ENCODE measurements at regions not wholly inside any gene's neighbourhood (a gene's known extent, or its start where the extent isn't known, plus 50 kb on each side); places are given as distances from the start of the nearest gene placed in this dataset.
"Not testable (repeated sequence)": the region's sequence is repeated elsewhere in the genome, so short reads cannot be mapped to it uniquely, and the experiment has no call there.

DNA sequence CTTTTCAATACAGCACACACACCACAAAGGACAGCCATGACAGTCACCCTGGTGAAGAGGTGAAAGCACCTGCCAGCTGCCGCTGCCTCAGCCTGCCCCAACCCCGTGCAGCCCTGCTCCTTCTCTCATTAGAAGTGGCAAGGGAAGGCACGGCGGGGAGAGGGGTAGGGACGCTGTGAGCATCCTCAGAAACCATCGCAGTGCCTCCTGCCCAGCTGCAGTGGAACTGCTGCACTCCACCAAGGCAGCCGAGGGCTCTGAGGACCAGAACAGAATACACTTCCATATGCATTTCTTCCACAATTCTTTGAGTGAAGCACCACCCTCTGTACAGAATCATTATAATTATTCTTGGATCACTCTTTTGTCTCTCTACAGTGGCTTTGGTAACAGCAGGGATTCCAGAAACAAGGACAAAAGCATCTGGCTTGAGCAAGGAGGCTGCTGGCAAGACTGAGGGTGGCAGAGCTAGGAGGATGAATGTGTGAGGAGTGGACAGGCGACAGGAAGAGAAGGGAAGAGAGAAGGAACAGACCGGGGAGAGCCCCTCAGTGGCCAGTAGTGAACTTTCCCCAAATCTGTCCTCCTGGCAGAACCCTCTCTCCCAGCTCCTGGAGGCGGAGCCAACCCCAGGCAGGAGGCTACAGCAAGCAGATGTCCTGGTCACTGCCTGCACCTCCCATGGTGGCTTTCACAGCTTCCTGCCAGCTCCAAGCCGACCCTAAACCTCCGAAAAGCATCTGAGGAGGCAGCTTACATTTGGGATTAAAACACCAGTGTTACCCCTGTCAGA lies 73.2 kb downstream of the MTNR1A start:
- DNase-seq, result no peak

DNA sequence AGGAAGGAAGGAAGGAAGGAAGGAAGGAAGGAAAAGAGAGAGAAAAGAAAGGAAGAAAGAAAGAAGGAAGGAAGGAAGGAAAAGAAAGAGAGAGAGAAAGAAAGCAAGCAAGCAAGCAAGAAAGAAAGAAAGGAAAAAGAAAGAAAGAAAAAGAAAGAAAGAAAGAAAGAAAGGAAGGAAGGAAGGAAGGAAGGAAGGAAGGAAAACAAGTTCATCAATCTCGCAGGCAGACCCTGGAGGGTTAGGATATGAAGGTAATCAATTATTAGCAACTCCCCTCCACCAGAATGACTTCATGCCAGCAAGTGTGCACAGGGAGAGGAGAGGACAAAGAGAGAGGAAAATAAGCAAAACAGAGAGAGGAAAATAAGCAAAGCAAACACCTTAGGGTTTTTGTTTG lies 80.2 kb downstream of the MTNR1A start:
- no peak for DNase-seq

DNA sequence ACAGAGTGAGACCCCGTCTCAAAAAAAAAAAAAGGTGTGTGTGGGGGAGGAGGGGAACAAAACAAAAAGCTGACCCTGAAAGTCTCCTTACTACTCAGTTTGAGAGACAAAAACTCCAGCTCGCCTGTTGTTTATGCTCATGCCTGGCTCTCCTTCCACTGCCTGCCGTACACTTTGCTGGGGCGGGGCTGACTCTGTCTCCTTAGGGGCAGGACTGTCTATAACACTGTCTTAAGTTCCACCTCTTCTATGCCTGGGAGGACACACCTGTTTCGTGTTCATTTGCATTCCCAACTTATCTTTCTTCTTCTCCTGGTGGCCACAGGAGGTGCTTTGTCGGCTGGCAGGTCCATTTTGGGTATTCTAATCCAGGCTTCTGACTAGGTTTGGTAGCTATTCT lies 81.4 kb downstream of the MTNR1A start:
- no peak for DNase-seq

DNA sequence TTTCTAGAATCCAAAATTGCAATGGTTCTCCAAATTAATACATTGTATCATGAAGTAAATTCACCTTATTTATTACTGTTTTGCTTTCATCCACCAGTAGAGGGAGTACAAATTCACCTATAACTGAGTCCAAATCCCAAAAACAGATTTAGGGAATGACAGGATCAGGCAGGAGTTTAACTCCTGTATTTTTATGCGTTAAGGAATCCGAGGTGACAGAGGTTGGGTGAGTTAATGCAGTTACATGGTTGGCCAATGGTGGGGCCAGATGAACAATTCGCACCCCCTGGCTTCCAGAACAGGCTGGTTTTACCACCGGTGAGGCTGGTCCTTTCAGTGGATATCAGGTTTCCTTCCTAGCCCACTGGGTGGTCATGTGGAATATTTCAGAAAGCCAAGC lies 82.4 kb downstream of the MTNR1A start:
- peak; percentile 51 for DNase-seq

DNA sequence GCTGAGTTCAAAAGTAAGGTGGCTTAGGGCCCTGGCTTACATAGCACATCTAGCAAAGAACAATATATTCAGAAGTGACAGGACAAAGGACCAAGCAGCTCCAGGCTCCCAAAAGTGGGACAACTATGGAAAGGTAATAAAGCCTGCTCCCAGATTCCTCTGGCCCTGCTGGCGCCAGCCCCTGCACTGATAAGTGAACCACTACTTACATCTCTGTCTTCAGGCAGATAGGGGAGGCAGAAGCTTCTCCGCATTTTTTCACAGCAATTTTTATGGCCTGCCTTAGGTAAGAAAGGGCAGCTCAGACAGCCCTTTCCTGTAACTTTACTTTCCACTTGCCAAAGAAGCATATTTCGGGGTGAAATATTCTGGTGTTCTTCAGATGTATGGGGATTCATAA lies 83.9 kb downstream of the MTNR1A start:
- no peak for DNase-seq

DNA sequence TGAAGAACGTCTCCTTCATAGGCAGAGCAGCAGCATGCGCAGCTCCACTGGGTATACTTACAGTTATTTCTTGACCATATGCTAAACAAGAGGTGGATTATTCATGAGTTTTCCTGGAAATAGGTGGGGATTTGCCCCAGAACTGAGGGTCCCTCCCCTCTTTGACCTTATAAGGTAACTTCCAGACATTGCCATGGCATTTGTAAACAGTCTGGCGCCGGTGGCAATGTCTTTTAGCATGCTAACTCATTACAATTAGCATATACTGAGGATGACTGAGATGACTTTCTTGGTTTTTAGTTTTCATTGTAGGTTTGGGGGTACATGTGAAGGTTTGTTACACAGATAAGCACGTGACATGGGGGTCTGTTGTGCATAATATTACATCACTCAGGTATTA lies 97.3 kb downstream of the MTNR1A start:
- no peak for DNase-seq

DNA sequence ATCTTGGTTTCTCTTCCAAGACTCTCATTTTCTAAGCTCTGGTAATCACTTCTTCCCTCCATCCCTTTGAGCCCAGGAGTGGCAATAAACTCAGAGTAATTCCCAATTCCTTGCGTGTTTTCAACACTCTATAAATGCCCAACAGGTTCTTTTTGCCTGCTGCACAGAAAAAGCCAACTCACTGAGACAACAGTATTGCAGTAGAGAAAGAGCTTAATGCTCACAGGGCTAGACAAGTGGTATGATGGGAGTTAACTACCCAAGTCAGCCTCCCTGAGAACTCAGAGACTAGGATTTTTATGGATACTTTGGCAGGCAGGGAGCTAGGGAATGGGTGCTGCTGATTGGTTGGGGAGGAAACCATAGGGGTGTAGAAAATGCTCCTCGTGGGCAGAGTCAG lies 103.4 kb downstream of the MTNR1A start:
- no peak for DNase-seq

DNA sequence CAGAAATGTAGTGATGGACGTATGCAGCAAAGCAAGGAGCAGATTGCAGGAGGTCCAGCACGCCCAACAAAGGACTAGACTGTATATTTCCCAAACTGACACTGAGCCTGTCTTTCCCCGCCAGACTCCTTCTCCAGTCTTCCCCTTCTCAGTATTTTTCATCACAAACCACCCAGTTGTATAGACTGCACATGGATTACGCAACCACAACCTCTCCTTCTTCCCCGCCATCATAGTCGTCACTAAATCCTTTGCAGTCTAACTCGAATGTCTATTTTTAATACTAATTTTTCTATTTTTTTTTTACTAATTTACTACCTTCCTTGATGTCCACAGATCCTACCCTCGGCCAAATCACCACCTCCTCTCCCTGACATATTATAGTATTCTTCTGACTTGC lies 105.4 kb downstream of the MTNR1A start:
- DNase-seq, result no peak

DNA sequence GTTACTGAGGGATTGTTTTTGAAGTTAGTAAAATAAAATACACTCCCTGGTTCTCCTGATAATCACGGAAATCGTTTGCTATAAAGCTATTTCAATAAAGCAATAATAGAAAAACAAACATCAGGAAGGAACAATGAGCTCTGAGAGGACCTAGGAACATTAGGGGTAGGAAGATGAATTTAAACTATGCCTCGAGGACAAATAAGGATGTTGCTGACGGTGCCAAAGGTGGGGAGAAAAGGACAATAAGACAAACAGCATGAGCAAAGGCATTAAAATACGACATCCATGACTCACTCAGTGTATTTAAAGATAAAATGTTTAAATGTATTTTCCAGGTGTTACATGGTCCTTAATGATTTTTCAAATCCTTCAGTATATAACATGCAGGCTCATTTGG lies 110.3 kb downstream of the MTNR1A start:
- no peak for DNase-seq

DNA sequence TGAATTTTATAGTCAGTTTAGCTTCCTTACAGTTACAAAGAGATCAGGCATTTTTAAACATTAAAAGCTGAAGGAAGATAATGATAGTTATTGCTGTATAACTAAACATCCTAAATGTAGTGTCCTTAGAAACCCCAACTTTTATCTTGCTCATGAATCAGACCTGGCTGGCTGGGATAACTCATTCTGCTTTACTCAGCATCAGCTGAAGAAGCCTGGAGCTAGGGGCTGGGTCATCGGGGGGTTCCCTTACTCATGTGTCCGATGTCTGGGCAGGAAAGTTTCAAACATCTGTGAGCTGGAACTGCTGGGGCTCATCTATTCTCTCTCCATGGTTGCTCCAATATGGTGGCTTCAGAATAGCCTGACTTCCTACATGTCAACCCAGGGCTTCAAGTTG lies 113.9 kb downstream of the MTNR1A start:
- DNase-seq, result no peak

DNA sequence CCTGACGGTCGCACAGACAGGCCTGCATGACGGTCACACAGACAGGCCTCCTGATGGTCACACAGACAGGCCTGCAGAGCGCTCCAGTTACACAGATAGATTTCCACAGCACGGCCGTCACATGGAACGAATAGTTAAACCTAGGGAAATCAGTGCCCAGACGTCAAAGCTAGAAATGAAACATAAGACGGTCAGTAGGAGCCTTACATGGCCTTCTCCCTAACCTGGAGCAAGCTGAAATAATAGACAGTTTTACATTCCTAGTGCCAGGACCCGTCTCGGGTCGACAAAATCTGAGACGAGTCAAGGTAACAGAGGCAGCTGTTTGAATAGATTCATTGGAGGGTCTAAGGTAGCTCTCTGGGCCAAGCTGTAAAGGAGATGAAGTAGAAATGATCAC lies 126.9 kb downstream of the MTNR1A start:
- DNase-seq, result peak; percentile 15

DNA sequence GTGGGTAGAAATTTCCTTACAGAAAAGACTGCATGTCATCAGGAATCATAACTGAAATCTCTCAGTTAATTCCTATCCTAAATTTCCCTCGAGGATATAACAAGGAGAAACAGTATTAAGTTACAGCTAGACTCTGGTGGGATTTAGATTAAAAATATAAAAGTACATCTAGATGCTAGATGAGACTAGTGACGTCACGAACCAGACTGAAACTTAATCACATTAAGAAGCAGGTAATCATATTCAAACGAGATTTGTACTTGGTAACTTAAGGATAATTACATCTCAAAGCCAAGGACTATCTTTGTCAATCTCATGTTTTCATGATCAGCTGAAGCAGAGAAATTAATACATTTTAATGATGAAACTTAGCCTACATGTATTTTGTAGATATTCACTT lies 130.6 kb downstream of the MTNR1A start:
- DNase-seq, result no peak

DNA sequence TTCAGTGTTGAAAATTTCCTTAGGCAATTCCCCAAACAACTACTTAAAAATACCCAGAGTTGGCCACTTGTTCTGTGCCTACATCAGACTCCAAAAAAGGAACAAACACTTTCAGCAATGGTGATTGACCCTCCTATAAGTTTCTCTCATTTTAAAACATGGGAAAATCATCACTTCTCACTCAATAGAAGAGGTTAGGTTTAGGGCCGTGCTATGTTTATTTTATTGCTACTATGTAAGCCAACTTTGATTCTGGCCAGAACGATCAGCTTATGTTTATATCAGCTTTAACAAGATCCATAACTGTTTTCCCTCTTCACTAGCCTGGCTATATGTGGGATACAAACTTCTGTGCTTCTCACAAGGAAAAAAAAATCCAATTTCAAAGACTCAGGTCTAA lies 133.1 kb downstream of the MTNR1A start:
- DNase-seq, result no peak

DNA sequence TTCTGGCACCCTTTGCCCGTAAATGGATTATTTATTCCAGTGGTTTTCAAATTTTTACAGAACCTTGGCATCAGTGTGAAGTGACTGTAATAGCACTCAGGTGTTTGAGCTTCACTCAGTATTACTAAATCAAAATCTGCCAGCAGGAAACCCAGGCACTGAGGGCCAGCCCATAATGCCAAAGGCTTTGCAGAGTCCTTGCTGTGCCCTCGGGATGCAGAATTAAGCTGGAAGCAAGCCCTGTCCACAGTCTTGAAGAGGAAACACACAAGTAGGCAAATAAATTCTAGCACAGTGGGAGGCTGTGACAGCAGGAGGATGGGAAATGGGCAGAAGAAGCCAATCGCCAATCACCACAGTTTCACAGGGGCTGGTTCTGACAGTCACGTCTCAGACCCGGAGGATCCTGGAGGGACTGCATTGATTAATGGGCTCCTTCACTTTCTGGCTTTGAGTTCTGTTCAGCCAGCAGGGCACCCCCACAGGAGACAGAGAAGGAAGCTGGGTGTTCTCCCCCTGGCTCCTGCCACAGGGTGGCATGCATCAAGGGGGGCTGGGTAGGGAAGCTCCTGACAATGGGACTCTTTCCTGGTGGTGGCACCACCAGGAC lies 138.8 kb downstream of the MTNR1A start:
- no peak for DNase-seq

DNA sequence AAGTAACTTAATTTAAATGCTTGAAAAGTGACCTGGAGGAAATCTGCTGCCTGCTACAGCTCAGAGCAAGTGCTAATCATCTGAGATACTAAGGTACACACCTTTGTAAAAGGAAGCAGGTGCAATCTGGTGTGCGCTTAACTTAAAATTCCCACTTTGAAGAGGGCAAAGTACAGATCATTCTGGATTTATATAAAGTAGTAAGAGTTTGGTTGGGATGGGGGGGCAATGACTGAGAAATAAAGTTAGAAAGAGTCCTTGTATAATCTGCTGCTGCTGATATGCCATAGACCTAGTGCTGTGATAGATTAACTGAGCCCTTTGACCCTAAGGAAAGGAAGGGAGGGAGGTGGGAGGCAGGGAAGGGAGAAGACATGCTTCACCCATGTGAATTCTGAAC lies 141.0 kb downstream of the MTNR1A start:
- no peak for DNase-seq

DNA sequence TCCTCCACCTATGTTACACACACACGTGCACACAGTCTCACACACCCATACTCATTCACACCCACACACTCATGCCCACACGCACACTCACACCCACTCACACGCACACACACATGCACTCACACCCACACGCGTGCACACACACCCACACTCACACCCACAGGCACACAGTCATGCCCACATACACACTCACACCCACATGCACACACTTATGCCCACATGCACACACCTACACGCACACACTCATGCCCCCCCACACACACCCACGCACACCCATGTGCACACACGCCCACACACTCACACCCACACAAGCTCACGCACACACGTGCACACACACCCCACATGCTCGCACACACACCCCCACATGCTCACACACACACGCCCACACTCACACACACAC lies 140.0 kb downstream of the F11 start:
- DNase-seq, result no peak

DNA sequence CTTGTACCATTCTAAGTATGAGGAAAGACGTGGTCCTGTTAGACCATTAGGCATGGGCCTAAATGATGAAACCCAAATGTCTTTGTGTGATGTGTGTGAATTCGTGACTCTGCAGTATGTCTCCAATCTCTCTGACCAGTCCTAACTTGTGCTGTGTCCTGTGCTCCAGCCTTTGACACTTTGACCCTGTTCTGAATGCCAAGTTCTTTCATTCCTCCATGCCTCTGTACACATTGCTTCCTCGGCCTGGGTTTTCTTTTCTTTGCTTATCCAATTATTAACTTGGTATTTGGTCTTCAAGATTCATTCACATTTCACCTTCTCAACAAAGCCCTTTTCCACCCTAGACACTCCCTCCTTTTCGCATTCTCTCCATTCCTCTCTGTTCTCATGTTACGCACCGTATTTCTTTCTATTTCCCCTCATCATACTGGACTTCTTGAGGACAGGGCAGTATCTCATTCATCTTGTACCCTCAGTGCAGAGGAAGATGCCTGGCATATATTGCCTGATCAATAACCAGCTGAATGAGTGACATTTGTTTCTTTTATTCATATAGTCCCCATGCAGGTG lies 138.7 kb downstream of the F11 start:
- DNase-seq, result no peak

DNA sequence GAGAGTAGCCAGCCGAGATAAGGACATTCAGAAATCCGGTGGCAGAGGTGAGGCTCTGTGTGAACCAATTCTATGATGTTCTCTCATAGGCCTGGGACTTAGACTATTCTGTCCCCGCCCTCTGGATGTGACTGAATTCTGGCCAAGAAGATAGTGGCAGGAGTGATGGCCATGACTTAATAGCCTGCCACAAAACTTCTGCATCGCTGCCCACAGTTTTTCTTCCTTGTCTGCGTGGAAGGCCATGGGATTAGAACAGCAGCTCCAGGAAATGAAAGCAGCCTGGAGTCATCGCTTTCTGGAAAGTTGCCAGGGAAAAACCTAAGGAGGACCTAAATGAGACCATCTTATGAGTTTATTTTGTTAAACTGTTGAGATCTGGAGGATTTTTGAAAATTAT lies 134.7 kb downstream of the F11 start:
- DNase-seq, result no peak

DNA sequence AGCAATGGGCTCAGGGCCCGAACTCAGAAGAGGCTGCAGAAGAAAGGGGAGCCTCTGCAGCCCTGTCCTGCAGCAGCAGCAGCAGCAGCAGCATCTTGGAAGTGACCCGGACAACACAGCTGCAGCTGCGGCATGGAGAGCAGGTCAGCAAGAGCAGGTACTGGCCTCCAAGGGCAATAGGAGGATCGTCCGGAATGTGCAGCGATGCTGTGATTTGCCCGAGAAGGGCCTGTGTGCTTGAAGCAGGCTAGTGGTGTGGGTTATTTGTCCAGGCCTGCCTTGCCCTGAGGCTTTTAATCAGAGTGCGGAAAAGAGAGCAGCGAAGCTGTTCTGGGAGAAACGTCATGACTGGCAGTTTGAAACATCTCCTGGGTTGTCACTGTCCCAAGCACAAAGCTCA lies 126.0 kb downstream of the F11 start:
- no peak for DNase-seq

DNA sequence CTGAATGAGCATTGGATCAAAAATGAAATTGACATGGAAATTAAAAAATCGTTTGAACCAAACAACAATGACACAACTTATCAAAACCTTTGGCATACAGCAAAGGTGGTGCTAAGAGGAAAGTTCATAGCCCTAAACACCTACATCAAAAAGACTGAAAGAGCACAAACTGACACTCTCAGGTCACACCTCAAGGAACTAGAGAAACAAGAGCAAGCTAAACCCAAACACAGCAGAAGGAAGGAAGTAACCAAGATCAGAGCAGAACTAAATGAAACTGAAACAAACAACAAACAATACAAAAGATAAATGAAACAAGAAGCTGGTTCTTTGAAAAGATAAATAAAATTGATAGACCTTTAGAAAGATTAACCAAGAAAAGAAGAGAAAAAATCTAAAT lies 118.3 kb downstream of the F11 start:
- not testable (repeated sequence) for DNase-seq

DNA sequence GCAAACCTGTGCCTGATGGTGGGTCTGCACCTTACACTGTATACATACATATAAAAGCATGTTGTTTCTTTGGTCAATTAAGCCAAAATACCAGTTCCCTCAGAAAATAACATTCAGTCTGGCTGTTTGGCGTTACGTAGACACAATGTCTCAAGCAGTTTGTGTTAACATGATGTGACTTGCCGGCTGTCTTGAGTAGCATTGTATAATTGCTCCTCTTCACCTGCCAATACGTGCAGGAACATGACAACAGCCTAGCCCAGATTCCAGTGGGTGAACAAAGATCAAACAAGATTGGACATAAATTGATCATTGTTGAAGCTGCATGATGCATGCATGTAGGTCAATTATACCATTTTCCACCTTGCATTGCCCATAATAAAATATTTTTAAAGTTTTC lies 102.3 kb downstream of the F11 start:
- no peak for DNase-seq

DNA sequence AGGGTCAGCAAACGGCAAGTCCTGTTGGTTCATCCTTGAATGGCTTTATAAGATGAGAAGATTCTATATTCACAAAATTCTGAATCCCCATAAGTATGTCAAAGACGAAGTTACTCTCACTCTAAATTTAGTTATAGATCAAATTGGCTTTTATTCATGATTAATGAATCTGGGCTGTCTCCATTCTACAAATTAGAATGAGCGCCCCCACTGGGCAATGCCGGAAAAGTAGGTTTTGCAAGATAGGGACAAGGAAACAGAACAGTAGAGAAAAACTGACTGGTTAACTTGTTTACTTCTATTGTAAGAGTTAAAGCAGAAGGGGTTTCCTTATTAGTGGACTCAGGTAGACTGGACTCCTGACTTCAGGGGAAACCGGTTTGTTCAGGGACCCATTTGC lies 100.3 kb downstream of the F11 start:
- DNase-seq, result no peak

DNA sequence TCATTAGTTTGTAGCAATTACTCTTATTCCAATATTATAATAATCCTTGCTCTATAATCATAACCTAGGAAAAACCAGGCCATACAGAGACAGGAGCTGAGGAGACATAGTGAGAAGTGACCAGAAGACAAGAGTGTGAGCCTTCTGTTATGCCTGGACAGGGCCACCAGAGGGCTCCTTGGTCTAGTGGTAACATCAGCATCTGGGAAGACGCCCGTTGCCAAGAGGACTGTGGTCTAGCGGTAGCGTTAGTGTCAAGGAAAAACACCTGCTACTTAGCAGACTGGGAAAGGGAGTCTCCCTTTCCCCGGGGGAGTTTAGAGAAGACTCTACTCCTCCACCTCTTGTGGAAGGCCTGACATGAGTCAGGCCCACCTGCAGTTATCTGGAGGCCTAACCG lies 97.0 kb downstream of the F11 start:
- DNase-seq, result not testable (repeated sequence)

DNA sequence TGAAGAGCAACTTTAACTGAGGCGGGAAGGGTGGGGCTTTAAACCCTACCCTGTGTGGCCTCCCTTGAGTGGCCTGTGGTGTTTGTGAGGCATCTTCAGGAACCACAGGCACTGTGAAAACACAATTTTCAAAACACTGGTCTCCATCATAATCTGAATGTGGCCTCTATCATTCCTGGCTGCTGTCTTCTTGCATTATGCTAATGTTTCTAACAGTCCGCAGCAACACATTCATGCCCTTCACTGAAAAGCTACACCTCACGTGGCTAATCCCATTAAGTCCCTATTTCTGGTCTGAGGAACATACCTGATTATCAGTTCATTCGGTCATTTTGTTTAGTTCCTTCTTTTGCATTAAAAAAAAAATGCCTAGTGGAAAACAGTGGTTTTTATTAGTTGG lies 94.6 kb downstream of the F11 start:
- no peak for DNase-seq
